OCI-LY7 (cell line): ENCODE measurements at regions not wholly inside any gene's neighbourhood (a gene's known extent, or its start where the extent isn't known, plus 50 kb on each side); places are given as distances from the start of the nearest gene placed in this dataset.

ENCODE experiments used
- BruUV-seq: library from RNA; stranded (reverse); fragments of 400-500 nt; replicated peaks from 2 replicates; lab custom pipeline; 2021; lab: Mats Ljungman, UMichigan
- CTCF ChIA-PET: fragments of 300-600 bp; sonication (Branson Sonifier 250); formaldehyde crosslinking; loops from one replicate; lab custom pipeline; 2022; ENCODE audit warnings: antibody characterized with exemption; ENCODE audit not compliant: unreplicated experiment; lab: Charles Lee
- POLR2A ChIA-PET: fragments of 300-600 bp; sonication (Branson Sonifier 250); formaldehyde crosslinking; loops from one replicate; lab custom pipeline; 2022; ENCODE audit warnings: antibody characterized with exemption; lab: Charles Lee
- DNase-seq: peaks from one replicate; pipeline ENCODE4 v3.0.0-alpha.2; 2015; ENCODE audit warnings: low spot score
- H2AFZ ChIP-seq: fragments of 200-600 bp; sonication (generic), shearing (Covaris generic); 2 replicates; pipeline ENCODE4 v1.6.1; 2014; ENCODE audit warnings: mild to moderate bottlenecking, antibody characterized with exemption, low read length, moderate library complexity
- H3K27ac ChIP-seq: fragments of 200-600 bp; sonication (generic); 2 replicates; pipeline ENCODE4 v1.5.1; 2014; ENCODE audit warnings: mixed run types, low read depth, mild to moderate bottlenecking, moderate library complexity, low read length, inconsistent platforms; ENCODE audit not compliant: poor library complexity, severe bottlenecking
- H3K36me3 ChIP-seq: fragments of 200-600 bp; sonication (generic); 2 replicates; pipeline ENCODE4 v1.6.1; 2014; ENCODE audit warnings: mild to moderate bottlenecking, antibody characterized with exemption, low read length, moderate library complexity, mixed read lengths; ENCODE audit not compliant: insufficient read depth
- H3K4me1 ChIP-seq: fragments of 200-600 bp; sonication (generic); 2 replicates; pipeline ENCODE4 v1.5.1; 2014; ENCODE audit warnings: mild to moderate bottlenecking, low read length; ENCODE audit not compliant: insufficient read depth, poor library complexity, severe bottlenecking
- H3K4me2 ChIP-seq: fragments of 200-600 bp; sonication (generic); 2 replicates; pipeline ENCODE4 v1.6.1; 2014; ENCODE audit warnings: mild to moderate bottlenecking, low read length
- H3K4me3 ChIP-seq: fragments of 200-600 bp; sonication (generic); 2 replicates; pipeline ENCODE4 v1.5.1; 2014; ENCODE audit warnings: mild to moderate bottlenecking, low read depth, low read length; ENCODE audit not compliant: poor library complexity, severe bottlenecking
- H3K79me2 ChIP-seq: fragments of 200-600 bp; sonication (generic); 2 replicates; pipeline ENCODE4 v1.6.1; 2016; ENCODE audit warnings: low read depth, mild to moderate bottlenecking, low read length, moderate library complexity, mixed read lengths; ENCODE audit not compliant: insufficient read depth
- H3K9me2 ChIP-seq: fragments of 200-600 bp; sonication (generic); 2 replicates; pipeline ENCODE4 v1.6.1; 2016; ENCODE audit warnings: mild to moderate bottlenecking, low read length, mixed read lengths; ENCODE audit not compliant: insufficient read depth
- H3K9me3 ChIP-seq: fragments of 200-600 bp; sonication (generic); 2 replicates; pipeline ENCODE4 v1.6.1; 2014; ENCODE audit warnings: mild to moderate bottlenecking, mixed run types, low read length, mixed read lengths
- H4K20me1 ChIP-seq: fragments of 200-600 bp; sonication (generic); 2 replicates; pipeline ENCODE4 v1.6.1; 2014; ENCODE audit warnings: mild to moderate bottlenecking, antibody characterized with exemption, low read length, moderate library complexity, mixed read lengths; ENCODE audit not compliant: insufficient read depth
- CTCF ChIP-seq: fragments of 200-600 bp; sonication (generic); conservative IDR thresholded peaks from 2 replicates; pipeline ENCODE4 v1.5.1; 2014; ENCODE audit warnings: mild to moderate bottlenecking, antibody characterized with exemption, low read length, moderate library complexity, mixed read lengths
- EZH2phosphoT487 ChIP-seq: fragments of 200-600 bp; sonication (generic); IDR thresholded peaks from 2 replicates; pipeline ENCODE4 v1.6.1; 2018; ENCODE audit warnings: low read depth, borderline replicate concordance, mild to moderate bottlenecking, mixed run types, antibody characterized with exemption, low read length, moderate library complexity, mixed read lengths
- intact Hi-C: fragments of 100-400 bp; cut with micrococcal nuclease; formaldehyde crosslinking; loops from one replicate; pipeline ENCODE4 v1.10.0; 2022; ENCODE audit not compliant: unreplicated experiment

GRCh38 chr2:58928391-58928790 is 687.3 kb upstream of the FANCL start:
- H3K4me2 ChIP-seq: no peak overlapping the region
- intact Hi-C loops: no loop called here

GRCh38 chr2:58926112-58926511 is 685.0 kb upstream of the FANCL start:
- intact Hi-C loops: no loop called here
- no peaks in the 10 kb centered on the region for H3K9me3 ChIP-seq
- no peaks in the 10 kb centered on the region for H3K4me1 ChIP-seq
- TF ChIP-seq CTCF (no peak), EZH2phosphoT487 (no peak)
- H2AFZ ChIP-seq: no peak overlapping the region
- H3K27ac ChIP-seq: no peak overlapping the region
- no peaks in the 10 kb centered on the region for H4K20me1 ChIP-seq
- no peaks in the 10 kb centered on the region for H3K79me2 ChIP-seq
- no peak for DNase-seq
- no peak overlapping the region for H3K4me3 ChIP-seq
- ChIA-PET CTCF (no interaction called here), POLR2A (no interaction called here)
- BruUV-seq: no TSS peak
- no peaks in the 10 kb centered on the region for H3K9me2 ChIP-seq
- no peaks in the 10 kb centered on the region for H3K36me3 ChIP-seq
- no peak overlapping the region for H3K4me2 ChIP-seq

More at GRCh38 chr2:58928391-58928790, 687.3 kb upstream of the FANCL start:
- no TSS peak for BruUV-seq
- TF ChIP-seq CTCF (no peak), EZH2phosphoT487 (no peak)
- H3K27ac ChIP-seq: no peak overlapping the region
- H3K79me2 ChIP-seq: no peaks in the 10 kb centered on the region
- H3K4me3 ChIP-seq: no peak overlapping the region
- H3K4me1 ChIP-seq: no peaks in the 10 kb centered on the region
- ChIA-PET CTCF (no interaction called here), POLR2A (no interaction called here)
- no peaks in the 10 kb centered on the region for H3K9me2 ChIP-seq
- no peaks in the 10 kb centered on the region for H4K20me1 ChIP-seq
- no peaks in the 10 kb centered on the region for H3K9me3 ChIP-seq
- H3K36me3 ChIP-seq: no peaks in the 10 kb centered on the region
- H2AFZ ChIP-seq: no peak overlapping the region
- DNase-seq: no peak

GRCh38 chr2:58925676-58926081 is 684.6 kb upstream of the FANCL start:
- no peak overlapping the region for H3K27ac ChIP-seq
- H3K4me3 ChIP-seq: no peak overlapping the region
- no peaks in the 10 kb centered on the region for H4K20me1 ChIP-seq
- no peak overlapping the region for H2AFZ ChIP-seq
- no peaks in the 10 kb centered on the region for H3K9me2 ChIP-seq
- H3K4me2 ChIP-seq: no peak overlapping the region
- H3K9me3 ChIP-seq: no peaks in the 10 kb centered on the region
- POLR2A ChIA-PET: no interaction called here
- H3K36me3 ChIP-seq: no peaks in the 10 kb centered on the region
- no peak for DNase-seq
- no TSS peak for BruUV-seq
- TF ChIP-seq EZH2phosphoT487: no peak
- no peak for TF ChIP-seq CTCF
- H3K4me1 ChIP-seq: no peaks in the 10 kb centered on the region
- CTCF ChIA-PET: no interaction called here
- intact Hi-C loops: no loop called here
- no peaks in the 10 kb centered on the region for H3K79me2 ChIP-seq
